GM18511 (cell line): ENCODE measurements at regions not wholly inside any gene's neighbourhood (a gene's known extent, or its start where the extent isn't known, plus 50 kb on each side); places are given as distances from the start of the nearest gene placed in this dataset.

ENCODE experiments used
- ATAC-seq: cut with Tn5 transposase; IDR thresholded peaks from one replicate; pipeline ENCODE4 v1.9.1; 2021; ENCODE audit warnings: mild to moderate bottlenecking, moderate library complexity; ENCODE audit not compliant: unreplicated experiment

GRCh38 chr10:43982250-43982649 is 333.6 kb upstream of the ZNF32 start:
- ATAC-seq: no peak

GRCh38 chr10:43981696-43982095 is 333.0 kb upstream of the ZNF32 start:
- ATAC-seq: no peak

- no peak for ATAC-seq
Observed at GRCh38 chr10:43981232-43981631, 332.6 kb upstream of the ZNF32 start.

GRCh38 chr10:43980715-43981114 is 332.0 kb upstream of the ZNF32 start:
- no peak for ATAC-seq

- no peak for ATAC-seq
Observed at GRCh38 chr10:43980313-43980712, 331.6 kb upstream of the ZNF32 start.

GRCh38 chr10:43979551-43979950 is 330.9 kb upstream of the ZNF32 start:
- ATAC-seq: no peak

- ATAC-seq: no peak
Observed at GRCh38 chr10:43978936-43979335, 330.3 kb upstream of the ZNF32 start.

- no peak for ATAC-seq
Observed at GRCh38 chr10:43978091-43978490, 329.4 kb upstream of the ZNF32 start.

- no peak for ATAC-seq
Observed at GRCh38 chr10:43976292-43976691, 327.6 kb upstream of the ZNF32 start.

- ATAC-seq: no peak
Observed at GRCh38 chr10:43973801-43974200, 325.1 kb upstream of the ZNF32 start.

GRCh38 chr10:43972976-43973647 is 324.4 kb upstream of the ZNF32 start:
- no peak for ATAC-seq

GRCh38 chr10:43971981-43972380 is 323.3 kb upstream of the ZNF32 start:
- no peak for ATAC-seq

GRCh38 chr10:43971306-43971705 is 322.6 kb upstream of the ZNF32 start:
- ATAC-seq: no peak

GRCh38 chr10:43970717-43971116 is 322.0 kb upstream of the ZNF32 start:
- no peak for ATAC-seq

- no peak for ATAC-seq
Observed at GRCh38 chr10:43970018-43970698, 321.5 kb upstream of the ZNF32 start.

- ATAC-seq: no peak
Observed at GRCh38 chr10:43969506-43969905, 320.8 kb upstream of the ZNF32 start.

- ATAC-seq: no peak
Observed at GRCh38 chr10:43968961-43969360, 320.3 kb upstream of the ZNF32 start.

GRCh38 chr10:43968076-43968475 is 319.4 kb upstream of the ZNF32 start:
- no peak for ATAC-seq

- ATAC-seq: no peak
Observed at GRCh38 chr10:43966571-43966965, 317.9 kb upstream of the ZNF32 start.

- no peak for ATAC-seq
Observed at GRCh38 chr10:43965918-43966570, 317.4 kb upstream of the ZNF32 start.

- ATAC-seq: peak; percentile 69
Observed at GRCh38 chr10:43965033-43965917, 316.6 kb upstream of the ZNF32 start.
